Muscle of leg (tissue), 3 donors: ENCODE measurements at regions not wholly inside any gene's neighbourhood (a gene's known extent, or its start where the extent isn't known, plus 50 kb on each side); places are given as distances from the start of the nearest gene placed in this dataset.
"Not testable (repeated sequence)": the region's sequence is repeated elsewhere in the genome, so short reads cannot be mapped to it uniquely, and the experiment has no call there.

Experiments used
- DNase-seq: peaks from one replicate; pipeline ENCODE4 v3.0.0; 2013
- H3K27ac ChIP-seq: one replicate; pipeline ENCODE4 v1.5.1; 2013; ENCODE audit warnings: mild to moderate bottlenecking, low read length, control low read depth
- H3K27me3 ChIP-seq: one replicate; pipeline ENCODE4 v1.6.1; 2013; ENCODE audit warnings: low read length; ENCODE audit not compliant: control insufficient read depth, insufficient read depth
- H3K36me3 ChIP-seq: one replicate; pipeline ENCODE4 v1.6.1; 2013; ENCODE audit warnings: low read length; ENCODE audit not compliant: control insufficient read depth, insufficient read depth
- H3K4me1 ChIP-seq: one replicate; pipeline ENCODE4 v1.6.1; 2013; ENCODE audit warnings: low read length; ENCODE audit not compliant: control insufficient read depth, insufficient read depth
- H3K4me3 ChIP-seq: one replicate; pipeline ENCODE4 v1.5.1; 2013; ENCODE audit warnings: low read length, control low read depth
- H3K9me3 ChIP-seq: replicated peaks from 2 replicates; pipeline ENCODE4 v1.6.1; 2013; ENCODE audit warnings: low read depth, low read length; ENCODE audit not compliant: control insufficient read depth
- WGBS: methylation state at CpG from one replicate; pipeline ENCODE4 v1.1.5; 2013; ENCODE audit warnings: missing lambda C conversion rate; ENCODE audit not compliant: insufficient coverage; 5-methylcytosine and 5-hydroxymethylcytosine counted together

DNA sequence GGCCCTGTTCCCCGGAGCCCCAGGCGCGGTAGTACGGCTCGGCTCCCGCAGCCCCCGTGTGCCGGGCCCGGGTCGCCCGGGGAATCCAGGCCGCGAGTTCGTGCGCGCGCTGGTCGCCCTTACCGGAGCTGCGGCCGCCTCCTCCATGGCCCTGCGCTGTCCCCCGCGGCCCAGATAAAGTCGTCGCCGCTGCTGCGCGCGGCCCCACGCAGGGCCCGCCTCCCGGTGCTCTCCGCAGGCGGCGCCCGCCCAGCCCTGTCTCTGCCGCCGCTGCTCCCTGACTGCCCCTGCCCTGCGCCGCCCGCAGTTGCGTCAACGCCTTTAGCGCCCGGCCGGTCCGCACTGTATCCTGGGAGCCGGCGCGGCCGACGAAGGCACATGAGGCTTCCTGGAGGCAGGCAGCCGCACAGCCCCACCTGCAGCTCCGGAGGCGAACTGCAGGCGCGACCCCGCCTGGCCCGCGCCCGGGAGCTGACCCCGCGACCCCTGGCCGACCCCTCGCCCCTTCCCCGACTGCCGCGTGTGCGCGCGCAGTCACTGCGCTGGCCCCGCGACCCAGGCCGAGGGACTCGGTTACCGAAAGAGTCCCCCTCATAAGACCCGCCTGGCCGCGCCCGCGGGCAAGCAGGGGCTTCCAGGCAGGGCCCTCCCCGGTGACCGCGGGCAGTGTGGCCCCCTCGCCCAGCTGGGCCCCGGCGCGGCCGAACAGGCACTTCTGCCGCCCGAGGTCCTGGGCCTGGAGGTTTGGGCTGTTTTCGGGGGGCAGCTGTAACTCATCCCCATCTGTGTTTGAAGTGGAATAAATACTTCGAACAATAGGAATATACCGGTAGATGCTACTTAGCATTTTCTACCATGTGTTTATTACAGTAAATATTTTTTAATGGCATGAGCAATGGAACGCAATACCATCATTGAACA, 127.1 kb upstream of the ZNF746 start:
- Histone ChIP-seq H3K27me3 (no peaks in the 10 kb centered on the region), H3K4me3 (peak overlapping the region; percentile 73), H3K9me3 (no peaks in the 10 kb centered on the region), H3K27ac (peak overlapping the region; percentile 45), H3K4me1 (peaks cover 17% of the 10 kb centered on the region), H3K36me3 (peaks cover 18% of the 10 kb centered on the region)
- 0% methylated on average over 91 of the region's 97 CpGs for WGBS
- DNase-seq, result peak; percentile 96

DNA sequence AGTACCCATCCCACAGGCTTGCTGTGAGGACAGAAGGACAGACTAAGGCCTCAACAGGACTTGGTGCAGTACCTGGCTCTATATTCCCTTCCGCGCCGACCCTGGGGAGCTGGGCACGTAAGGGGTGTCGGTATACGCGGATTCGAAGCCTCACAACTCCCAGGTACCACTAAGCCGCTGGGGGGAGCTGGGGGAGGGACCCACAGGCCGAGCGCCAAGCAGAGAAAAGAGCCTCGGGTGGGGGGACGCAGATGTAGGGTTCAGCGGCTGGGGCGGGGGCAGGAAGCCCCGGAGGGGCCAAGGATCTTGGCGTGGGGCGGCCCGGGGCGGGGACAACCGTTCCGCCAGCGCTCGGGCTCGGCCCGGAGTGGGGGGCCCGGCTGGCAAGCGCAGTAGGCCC, 126.4 kb upstream of the ZNF746 start:
- Histone ChIP-seq H3K27ac (no peak overlapping the region), H3K27me3 (no peaks in the 10 kb centered on the region), H3K4me3 (peak overlapping the region; percentile 73), H3K36me3 (peaks cover 23% of the 10 kb centered on the region), H3K4me1 (peaks cover 17% of the 10 kb centered on the region), H3K9me3 (no peaks in the 10 kb centered on the region)
- DNase-seq, result peak; percentile 33
- 0% methylated on average over 26 of the region's 28 CpGs for WGBS

DNA sequence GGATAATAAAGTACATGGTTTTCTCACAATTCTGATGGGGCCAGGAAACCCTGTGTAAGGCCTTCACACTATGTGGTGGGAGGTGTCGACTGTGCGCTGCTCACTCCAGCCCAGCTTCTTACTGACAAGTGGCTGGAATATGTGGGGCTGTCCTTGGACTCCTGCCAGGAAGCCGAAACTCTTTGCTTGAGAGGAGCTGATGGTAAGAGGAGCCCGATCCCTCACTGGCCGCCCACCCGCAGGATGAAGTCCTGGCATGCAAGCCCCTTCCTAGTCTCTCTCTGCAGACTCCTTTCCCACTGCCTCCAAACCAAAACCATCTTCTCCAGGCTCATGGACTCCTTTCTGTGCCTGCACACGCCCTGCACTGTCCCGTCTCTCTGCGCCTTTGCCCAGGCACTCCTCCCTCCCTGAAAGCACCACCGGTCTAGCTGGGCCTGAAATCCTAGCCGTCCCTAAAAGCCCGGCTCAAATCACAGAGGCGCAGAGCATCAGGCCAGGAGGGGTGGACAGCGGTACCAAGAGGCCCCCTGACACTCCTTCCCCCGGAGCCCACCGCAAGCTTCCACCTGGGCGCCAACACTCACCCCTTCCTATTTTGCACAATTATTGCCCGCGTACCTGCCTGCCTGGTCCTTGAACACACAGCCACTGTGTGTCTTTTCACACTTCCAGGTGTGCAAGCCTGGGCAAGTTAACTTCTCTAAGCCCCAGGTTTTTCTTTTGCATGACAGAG, 125.8 kb upstream of the ZNF746 start:
- H3K9me3 ChIP-seq, H3K27me3 ChIP-seq, H3K27ac ChIP-seq: not testable (repeated sequence)
- Histone ChIP-seq H3K4me1 (peaks cover 17% of the 10 kb centered on the region), H3K4me3 (peak overlapping the region; percentile 73), H3K36me3 (peaks cover 29% of the 10 kb centered on the region)
- WGBS, result 17% methylated on average over 10 of the region's 19 CpGs
- peak; percentile 75 for DNase-seq

DNA sequence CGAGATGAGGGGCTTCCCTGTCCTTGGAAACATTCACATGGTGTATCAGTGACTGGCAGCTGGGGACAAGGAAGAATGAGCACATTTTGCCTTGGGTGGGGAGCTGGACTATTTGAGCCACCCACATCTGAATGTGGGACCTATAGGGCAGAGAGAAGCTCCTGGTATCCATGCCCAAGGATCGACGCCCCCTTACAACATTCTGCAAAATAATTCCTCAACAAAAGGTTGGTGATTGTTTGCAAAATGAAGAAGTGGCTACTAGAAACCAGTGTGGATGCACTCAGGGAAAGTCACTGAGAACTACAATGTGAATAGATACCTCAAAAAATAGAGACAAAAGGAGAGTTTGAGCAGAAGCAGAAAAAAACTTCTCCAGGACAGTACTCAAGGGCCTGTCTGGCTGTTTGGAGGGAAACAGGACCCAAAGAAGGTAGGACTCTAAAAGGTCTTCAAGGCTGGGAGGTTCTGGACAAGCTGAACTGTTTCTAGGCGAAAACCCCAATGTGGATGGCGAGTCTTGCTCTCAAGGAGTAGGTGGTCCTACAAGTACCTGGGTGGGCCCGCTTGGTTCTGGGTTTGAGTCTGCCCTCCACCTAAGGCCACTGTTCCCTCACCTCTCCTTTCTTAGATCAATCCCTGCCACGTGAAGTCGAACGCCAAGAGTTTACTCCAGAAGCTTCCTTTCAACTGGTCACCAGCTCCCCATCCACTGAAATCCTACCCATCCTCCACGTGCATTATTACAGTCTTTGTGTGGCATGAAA, 125.0 kb upstream of the ZNF746 start:
- 78% methylated on average over 4 of the region's 10 CpGs for WGBS
- Histone ChIP-seq H3K9me3 (no peaks in the 10 kb centered on the region), H3K27me3 (no peaks in the 10 kb centered on the region), H3K4me3 (no peak overlapping the region), H3K4me1 (peaks cover 17% of the 10 kb centered on the region), H3K27ac (no peak overlapping the region), H3K36me3 (peaks cover 37% of the 10 kb centered on the region)
- DNase-seq, result no peak

DNA sequence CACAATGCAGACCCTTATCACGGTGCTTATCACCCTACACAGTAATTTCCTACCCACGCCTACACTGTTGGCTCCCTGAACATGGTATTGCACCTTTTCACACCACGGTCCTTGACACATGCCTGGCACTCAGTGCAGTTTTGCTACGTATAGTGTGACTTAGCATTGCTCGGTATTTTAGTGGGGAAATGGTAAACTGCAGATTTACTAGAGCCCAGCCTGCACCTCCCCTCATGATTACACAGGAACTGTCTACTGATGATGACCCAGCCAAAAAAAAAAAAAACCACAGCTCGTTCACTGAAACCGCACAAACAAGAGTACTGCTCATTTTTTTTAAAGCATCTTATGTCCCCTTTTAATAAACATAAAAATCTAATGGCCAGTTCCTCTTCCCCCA, 124.2 kb upstream of the ZNF746 start:
- DNase-seq, result no peak
- H3K36me3 ChIP-seq, result peaks cover 46% of the 10 kb centered on the region
- no peaks in the 10 kb centered on the region for H3K27me3 ChIP-seq
- H3K27ac ChIP-seq, result no peak overlapping the region
- no peak overlapping the region for H3K4me3 ChIP-seq
- H3K4me1 ChIP-seq, result peaks cover 20% of the 10 kb centered on the region
- 79% methylated on average over 7 of the region's 7 CpGs for WGBS
- H3K9me3 ChIP-seq, result no peaks in the 10 kb centered on the region

DNA sequence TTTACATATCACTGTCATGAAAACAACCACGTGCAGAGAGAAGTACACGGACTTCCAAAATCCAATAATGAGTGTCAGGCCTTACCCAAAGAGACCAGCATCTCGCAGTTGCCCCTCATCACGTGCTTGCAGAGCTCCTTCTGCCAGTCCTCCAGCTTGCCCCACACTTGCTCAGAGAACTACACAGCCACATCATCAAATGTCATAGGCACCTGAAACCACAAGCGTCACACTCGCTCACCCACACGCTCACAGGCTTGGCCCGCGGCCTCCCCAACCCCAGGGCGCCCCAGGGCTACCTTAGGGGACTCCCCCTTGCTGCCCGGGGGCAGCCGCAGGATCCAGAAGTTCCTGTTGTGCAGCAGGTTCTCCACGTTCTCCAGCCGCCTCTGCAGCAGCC, 123.4 kb upstream of the ZNF746 start:
- Histone ChIP-seq H3K4me3 (no peak overlapping the region), H3K4me1 (peaks cover 26% of the 10 kb centered on the region), H3K9me3 (no peaks in the 10 kb centered on the region), H3K27ac (no peak overlapping the region), H3K27me3 (no peaks in the 10 kb centered on the region), H3K36me3 (peaks cover 54% of the 10 kb centered on the region)
- no peak for DNase-seq
- WGBS, result 83% methylated on average over 10 of the region's 14 CpGs

DNA sequence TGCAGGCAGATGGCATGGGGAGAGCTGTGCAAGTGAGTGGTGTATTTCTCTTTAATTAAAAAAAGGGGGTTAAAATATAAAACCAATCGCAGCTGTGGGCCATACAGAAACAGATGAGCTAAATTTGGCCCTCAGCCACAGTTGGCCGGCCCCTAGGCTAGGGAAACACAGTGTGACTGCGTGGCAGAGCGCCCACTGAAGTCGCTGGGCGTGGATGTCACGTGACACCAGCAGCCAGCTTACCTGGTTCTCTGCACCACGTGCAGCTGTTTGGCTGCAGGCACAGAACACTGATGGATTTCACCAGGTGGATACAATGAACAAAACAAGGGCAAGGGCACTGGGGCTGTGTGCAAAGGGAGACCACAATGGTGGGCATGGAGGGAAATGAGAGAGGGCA, 119.3 kb upstream of the ZNF746 start:
- Histone ChIP-seq H3K9me3 (no peaks in the 10 kb centered on the region), H3K4me3 (no peak overlapping the region), H3K36me3 (peaks cover 83% of the 10 kb centered on the region), H3K27me3 (no peaks in the 10 kb centered on the region), H3K4me1 (peaks cover 9% of the 10 kb centered on the region), H3K27ac (no peak overlapping the region)
- 81% methylated on average over 8 of the region's 8 CpGs for WGBS
- no peak for DNase-seq

DNA sequence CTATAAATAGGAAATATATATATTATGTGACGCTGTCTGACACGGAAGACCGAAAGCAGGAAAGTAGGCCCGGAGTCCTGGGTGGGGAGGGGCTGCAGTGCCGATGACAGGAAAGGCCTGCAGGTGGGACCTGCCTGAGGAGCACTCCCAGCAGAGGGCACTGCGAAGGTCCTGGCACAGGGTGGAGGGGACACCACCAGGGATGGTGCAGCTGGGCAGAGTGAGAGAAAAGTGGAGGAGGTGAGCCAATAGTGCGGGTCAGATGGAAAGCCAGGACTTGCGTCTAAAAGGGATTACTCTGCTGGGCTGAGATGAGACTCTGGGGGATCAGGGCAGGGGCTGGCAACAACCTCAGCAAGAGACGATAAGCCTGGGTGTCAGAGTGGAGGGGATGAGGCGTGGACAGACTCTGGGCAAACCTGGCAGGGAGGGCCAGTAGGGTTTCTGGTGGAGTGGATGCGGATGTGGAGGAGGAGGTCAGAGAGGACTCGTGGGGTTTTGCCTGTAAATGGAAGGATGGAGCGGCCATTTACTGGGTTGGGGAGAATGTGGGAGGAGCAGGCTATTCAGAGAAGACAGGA, 118.2 kb upstream of the ZNF746 start:
- WGBS, result 77% methylated on average over 13 of the region's 13 CpGs
- DNase-seq, result no peak
- peaks cover 86% of the 10 kb centered on the region for H3K36me3 ChIP-seq
- no peak overlapping the region for H3K4me3 ChIP-seq
- H3K27me3 ChIP-seq, result no peaks in the 10 kb centered on the region
- no peak overlapping the region for H3K27ac ChIP-seq
- H3K4me1 ChIP-seq, result peaks cover 12% of the 10 kb centered on the region
- H3K9me3 ChIP-seq, result no peaks in the 10 kb centered on the region

DNA sequence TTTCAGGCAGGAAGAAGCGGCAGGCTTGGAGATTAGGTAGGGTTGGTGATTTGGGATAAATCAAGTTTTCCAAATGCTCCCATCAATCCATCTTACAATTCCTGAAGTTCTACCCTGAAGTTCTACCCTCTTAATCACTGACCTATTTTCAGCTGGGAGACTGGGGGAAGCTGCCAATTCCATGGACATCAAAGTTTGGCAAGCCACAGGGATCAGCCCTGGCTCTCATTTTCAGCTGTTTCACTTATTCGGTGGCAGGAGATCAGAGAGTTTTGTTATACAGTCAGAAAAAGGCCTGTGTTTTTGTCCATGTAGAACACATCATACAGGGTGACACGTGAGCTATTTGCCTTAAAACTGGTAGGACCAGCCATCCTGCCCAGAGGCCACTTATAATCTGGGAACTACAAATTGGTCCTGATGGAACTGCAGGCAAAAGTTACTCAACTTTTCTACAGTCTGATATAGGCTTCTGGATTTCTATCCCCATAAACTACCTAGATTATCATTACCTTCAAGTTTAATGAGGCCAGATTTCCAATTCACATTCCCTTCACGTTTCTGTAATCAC, 112.9 kb upstream of the ZNF746 start:
- DNase-seq, result peak; percentile 33
- no peaks in the 10 kb centered on the region for H3K27me3 ChIP-seq

More for the DNA sequence above, 112.9 kb upstream of the ZNF746 start:
- peaks cover 74% of the 10 kb centered on the region for H3K36me3 ChIP-seq
- WGBS, result 83% methylated on average over 2 of the region's 4 CpGs
- H3K27ac ChIP-seq, result no peak overlapping the region
- no peak overlapping the region for H3K4me3 ChIP-seq
- H3K4me1 ChIP-seq, result peaks cover 3% of the 10 kb centered on the region
- no peaks in the 10 kb centered on the region for H3K9me3 ChIP-seq
